ENCODE measurements at regions not wholly inside any gene's neighbourhood (a gene's known extent, or its start where the extent isn't known, plus 50 kb on each side); places are given as distances from the start of the nearest gene placed in this dataset.
"Not testable (repeated sequence)": the region's sequence is repeated elsewhere in the genome, so short reads cannot be mapped to it uniquely, and the experiment has no call there.

- no peak for DNase-seq
These were observed 53.8 kb downstream of the ADRB2 start for GRCh38 chr5:148880197-148880596.

DNA sequence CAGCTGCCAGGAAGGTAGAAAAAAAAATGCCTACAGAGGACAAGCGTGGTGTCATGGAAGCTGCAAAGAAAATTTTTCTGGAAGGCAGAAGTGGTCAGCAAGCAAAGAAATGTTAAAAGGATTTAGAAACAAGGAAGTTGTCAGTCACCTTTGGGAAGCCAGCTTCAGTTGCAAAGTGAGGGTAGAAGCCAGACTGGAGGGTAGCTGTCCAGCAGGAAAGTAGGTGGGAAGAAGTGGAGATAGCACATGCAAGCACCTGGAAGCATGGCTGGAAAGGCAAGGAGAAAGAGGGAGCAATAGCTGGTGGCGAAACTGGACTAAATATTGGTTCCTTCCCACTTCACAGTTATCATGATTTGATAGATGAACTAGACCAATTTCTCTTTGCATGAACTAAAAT lies 54.3 kb downstream of the ADRB2 start:
- DNase-seq, result no peak

GRCh38 chr5:148882332-148882731 lies 55.9 kb downstream of the ADRB2 start:
- DNase-seq, result no peak

DNA sequence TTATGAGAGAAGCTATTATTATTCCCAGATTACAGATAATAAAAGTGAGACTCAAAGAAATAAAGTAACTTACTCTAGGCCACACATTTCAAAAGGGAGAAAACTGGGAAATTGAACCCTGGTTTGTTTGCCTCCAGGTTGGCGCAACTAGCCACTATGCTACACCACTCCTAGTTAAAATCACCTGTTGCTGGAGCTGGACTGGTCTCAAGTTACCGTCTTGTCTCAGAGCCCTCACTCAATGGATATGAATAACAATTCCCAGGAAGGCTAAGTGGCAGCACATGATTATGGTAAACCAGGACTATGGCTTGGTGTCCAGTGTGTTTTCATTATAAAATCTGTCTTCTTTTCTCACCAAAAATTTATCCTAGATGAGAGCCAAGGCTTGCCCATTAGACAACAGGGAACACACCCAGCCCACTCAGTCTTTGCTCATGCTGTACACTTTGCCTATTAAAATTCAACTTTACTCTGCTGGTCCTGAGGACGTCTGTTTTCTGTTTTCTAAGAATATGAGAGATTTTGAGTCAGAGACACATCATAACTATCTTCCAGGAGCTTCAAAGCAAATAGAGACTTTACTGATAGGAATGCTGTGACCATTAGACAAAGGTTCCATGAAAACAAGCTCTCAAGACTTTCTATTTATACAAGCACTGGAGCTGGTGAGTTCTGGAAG lies 58.1 kb downstream of the ADRB2 start:
- peak; percentile 47 for DNase-seq

DNA sequence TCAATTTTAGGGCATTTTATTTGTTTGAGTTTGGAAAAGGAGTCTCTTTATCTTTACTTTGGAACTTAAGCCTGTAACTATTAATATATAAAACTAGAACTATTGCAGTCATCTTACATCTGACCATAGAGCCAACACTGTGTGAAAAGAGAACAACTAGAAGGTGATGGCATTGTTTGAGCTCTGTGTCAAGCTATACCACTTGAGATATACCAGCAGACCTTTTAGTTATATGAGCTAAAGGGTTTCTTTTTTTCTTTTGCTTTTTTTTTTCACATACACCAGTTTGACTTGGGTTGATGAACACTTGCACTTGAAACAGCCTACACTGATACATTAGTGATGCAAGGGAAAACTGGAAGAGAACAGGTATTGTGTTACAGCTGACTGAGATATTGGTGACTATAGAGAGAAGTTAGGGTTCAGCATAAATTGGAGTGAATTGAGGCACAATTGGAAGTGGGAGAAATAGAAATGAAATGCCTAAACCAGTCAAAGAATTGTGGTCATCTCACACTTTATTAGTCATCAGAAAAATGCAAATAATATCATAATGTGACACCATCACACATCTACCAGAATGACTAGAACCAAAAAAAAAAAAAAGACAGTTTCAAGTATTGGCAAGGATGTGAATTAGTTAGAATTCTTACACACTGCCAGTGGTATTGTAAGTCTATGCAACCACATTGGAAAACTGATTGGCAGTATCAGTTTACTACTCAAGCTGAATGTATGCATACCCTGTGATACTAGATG lies 60.9 kb downstream of the ADRB2 start:
- no peak for DNase-seq

GRCh38 chr5:148889936-148890335 lies 63.5 kb downstream of the ADRB2 start:
- not testable (repeated sequence) for DNase-seq

GRCh38 chr5:148895441-148895840 lies 69.0 kb downstream of the ADRB2 start:
- DNase-seq, result not testable (repeated sequence)

DNA sequence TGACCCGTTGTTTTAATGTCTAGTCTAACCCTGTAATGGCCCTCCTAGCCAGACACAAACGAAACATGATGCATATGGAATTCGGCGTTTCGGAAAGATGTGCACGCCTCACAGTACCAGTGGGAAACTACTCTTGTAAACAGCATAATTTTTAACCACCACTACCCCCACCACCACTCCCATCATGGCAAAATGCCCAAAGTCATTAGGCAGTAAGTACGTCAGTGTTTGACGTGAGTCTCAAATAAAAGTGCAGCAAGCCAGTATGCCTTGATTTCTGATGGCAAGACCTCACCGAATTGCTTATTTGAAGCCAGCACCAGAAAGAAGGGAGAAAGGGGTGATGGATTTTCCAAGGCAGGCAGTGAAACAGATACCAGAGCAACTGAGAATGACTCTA lies 71.4 kb downstream of the ADRB2 start:
- DNase-seq, result no peak

GRCh38 chr5:148898413-148899075 lies 72.1 kb downstream of the ADRB2 start:
- no peak for DNase-seq

DNA sequence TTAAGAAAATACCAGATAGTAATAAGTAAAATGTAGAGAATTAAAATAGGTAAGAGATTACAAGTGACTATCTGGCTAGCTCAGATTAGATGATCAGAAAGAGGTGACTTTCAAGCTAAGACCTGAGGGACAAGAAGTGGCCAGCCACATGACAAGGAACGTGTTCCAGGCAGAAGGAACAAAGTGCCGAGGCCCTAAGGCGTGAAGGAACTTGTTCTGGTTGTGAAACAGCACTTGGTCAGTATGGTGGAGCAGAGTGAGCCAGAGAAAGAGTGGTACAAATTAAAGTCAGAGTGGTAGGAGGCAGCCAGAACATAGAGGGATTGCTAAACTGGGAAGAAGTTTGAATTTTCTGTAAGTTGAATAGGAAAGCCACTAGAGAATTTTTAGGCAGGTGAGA lies 73.6 kb downstream of the ADRB2 start:
- DNase-seq, result no peak

DNA sequence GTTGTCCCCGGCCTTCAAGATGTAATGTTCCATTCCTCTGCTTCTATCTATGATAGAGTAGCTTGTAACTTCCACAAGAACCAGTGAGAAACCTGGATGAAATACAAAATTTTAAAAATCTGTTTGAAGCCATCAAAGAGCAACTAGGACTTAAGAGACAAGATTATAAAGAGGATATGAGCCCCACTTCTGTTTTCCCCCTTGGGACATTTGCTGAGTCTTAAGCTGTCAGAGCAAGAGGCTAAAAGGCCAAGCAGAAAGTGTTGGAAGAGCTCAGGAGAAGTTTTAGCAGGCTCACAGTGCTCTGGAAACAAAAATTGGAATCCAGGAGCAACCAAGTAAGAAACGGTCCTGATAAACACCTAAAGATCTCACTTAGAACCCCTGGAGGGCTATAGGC lies 76.1 kb downstream of the ADRB2 start:
- no peak for DNase-seq

DNA sequence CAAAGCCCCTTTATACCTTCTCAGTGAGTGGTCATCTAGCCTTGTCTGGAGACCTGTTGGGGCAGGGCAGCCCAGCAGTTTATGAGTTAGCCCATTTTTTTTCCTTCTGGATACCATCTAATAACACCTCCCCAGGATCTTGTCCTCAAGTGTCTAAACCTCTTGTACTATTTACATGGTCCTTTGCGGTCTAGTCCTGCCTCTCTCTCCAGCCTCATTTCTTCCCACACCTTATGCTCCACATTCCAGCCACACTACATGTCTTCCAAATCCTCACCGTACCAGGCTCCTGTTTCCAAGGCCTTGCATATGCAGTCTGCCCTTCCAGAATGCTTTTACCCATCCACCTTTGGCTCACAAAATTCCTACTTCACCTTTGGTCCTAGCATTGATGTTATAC lies 77.2 kb downstream of the ADRB2 start:
- DNase-seq, result no peak

- no peak for DNase-seq
These were observed 78.0 kb downstream of the ADRB2 start for GRCh38 chr5:148904440-148904839.

DNA sequence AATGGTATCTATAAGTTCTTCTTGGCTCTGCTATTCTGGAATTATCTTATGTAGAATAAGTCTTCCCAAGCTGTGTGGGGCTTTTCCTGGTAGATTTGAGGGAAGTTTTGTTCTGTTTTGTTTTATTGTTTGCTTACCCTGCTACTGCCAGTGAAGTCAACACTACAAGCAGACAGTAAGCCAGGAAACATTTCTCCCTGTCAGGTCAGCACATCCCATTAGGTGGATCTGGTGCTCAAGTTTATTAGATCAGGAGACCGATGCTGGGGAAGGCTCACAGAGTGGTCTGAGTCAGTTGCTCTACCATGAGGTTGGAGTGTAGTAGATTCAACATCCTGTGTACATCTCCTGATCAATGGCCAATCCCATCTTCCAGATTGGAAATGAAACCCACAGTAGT lies 79.1 kb downstream of the ADRB2 start:
- no peak for DNase-seq

GRCh38 chr5:148906968-148907367 lies 80.6 kb downstream of the ADRB2 start:
- no peak for DNase-seq

DNA sequence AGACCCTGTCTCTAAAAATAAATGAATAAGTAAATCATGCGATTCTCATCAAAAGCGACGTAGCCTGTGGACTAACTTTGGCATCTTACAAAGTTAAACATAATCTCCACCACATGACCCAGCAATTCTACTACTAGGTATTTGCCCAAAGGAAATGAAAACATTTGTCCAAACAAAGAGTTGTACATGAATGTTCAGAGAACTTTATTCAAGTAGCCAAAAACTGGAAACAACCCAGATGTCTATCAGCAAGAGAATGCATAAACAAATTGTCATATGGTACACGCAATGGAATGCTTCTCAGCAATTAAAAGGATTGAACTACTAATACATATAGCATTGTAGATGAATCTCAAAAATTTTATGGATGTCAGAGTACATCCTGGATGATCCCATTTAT lies 82.6 kb downstream of the ADRB2 start:
- DNase-seq, result no peak

GRCh38 chr5:148909766-148910165 lies 83.4 kb downstream of the ADRB2 start:
- no peak for DNase-seq

GRCh38 chr5:148910216-148910615 lies 83.8 kb downstream of the ADRB2 start:
- DNase-seq, result no peak

- DNase-seq, result no peak
These were observed 84.4 kb downstream of the ADRB2 start for GRCh38 chr5:148910686-148911361.

DNA sequence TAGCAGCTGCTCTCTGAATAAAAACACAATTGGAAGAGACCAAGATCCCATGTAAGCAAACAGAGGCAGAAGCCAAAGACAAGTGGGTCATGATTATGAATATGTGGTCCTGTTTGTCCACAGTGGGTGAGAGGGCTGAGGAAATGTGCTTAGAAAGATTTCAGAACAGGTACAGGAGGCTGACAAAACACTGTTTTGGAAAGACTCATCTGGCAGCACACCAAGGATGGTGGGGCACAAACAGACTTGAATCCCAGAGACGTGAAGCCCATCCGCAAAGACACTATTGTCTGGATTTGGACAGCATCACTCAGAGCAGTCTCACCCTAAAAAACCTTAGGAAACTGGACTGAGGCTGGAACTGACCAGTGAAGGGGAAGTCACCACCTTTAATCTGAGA lies 85.0 kb downstream of the ADRB2 start:
- DNase-seq, result no peak

DNA sequence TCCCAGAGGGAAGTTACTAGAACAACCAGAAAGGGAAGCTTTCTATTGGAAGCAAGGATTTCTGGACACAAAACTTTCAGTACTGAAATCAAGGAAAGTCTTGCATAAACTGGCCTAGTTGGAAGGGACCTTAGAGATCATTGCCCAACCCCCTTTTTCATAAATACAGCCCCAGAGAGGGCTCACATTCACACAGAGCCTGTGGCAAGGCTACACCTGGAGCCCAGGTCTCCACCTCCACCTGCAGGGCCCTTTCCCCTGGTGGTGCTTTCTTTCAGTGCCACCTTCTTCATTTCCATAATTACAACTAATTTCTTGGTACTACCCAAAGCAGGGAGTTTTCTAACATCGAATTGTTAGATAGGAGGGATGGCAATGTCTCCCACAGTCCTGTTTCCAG lies 85.7 kb downstream of the ADRB2 start:
- no peak for DNase-seq

- no peak for DNase-seq
These were observed 86.4 kb downstream of the ADRB2 start for GRCh38 chr5:148912714-148913398.

DNA sequence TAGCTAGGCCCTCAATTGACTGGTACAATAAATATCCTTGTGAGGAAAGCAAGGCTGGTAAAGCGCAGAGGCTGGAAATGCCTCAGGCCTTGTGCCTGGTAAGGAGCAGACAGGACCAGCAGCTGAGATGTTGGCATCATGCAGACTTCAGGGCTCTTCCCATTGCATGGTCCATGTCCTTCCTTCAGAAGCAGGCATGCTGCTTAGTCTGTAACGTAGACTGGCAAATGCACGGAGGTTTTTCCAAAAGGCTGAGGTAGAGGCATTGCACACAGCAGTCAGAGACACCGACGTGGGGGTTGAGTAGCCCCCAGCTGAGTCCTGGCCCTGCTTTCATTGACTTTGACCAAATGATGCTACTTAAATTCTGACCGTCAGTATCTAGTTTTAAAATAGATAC lies 87.1 kb downstream of the ADRB2 start:
- DNase-seq, result no peak

All from NCI-H510A treated with DMSO at 0.1 percent for 48 hours (cell line).